Mesothelial cell of epicardium (in vitro differentiated cells): ENCODE measurements at regions not wholly inside any gene's neighbourhood (a gene's known extent, or its start where the extent isn't known, plus 50 kb on each side); places are given as distances from the start of the nearest gene placed in this dataset.

Source experiments
- DNase-seq, 2 experiments: peaks; one replicate each; pipeline ENCODE4 v3.0.0; 2021; ENCODE audit warnings: low spot score in 2 of 2; ENCODE audit not compliant: unreplicated experiment in 2 of 2
- H3K27ac Mint-ChIP-seq: 2 replicates; pipeline ENCODE4 v1.8.0; 2021; ENCODE audit warnings: mixed read lengths
- H3K27me3 Mint-ChIP-seq: 2 replicates; pipeline ENCODE4 v1.8.0; 2021; ENCODE audit warnings: low read depth, mixed read lengths
- H3K36me3 Mint-ChIP-seq: 2 replicates; pipeline ENCODE4 v1.8.0; 2021; ENCODE audit warnings: mixed read lengths
- H3K4me1 Mint-ChIP-seq: 2 replicates; pipeline ENCODE4 v1.8.0; 2021; ENCODE audit warnings: mixed read lengths
- H3K4me3 Mint-ChIP-seq: 2 replicates; pipeline ENCODE4 v1.8.0; 2021; ENCODE audit warnings: mild to moderate bottlenecking, moderate library complexity, mixed read lengths
- H3K9me3 Mint-ChIP-seq: 2 replicates; pipeline ENCODE4 v1.8.0; 2021; ENCODE audit warnings: mixed read lengths
- TF ChIP-seq, protein P1 (sequence below): fragments of 200-600 bp; sonication (generic); IDR thresholded peaks from one replicate; pipeline ENCODE4 v1.5.0; 2021; ENCODE audit warnings: antibody characterized with exemption; ENCODE audit not compliant: unreplicated experiment

DNA sequence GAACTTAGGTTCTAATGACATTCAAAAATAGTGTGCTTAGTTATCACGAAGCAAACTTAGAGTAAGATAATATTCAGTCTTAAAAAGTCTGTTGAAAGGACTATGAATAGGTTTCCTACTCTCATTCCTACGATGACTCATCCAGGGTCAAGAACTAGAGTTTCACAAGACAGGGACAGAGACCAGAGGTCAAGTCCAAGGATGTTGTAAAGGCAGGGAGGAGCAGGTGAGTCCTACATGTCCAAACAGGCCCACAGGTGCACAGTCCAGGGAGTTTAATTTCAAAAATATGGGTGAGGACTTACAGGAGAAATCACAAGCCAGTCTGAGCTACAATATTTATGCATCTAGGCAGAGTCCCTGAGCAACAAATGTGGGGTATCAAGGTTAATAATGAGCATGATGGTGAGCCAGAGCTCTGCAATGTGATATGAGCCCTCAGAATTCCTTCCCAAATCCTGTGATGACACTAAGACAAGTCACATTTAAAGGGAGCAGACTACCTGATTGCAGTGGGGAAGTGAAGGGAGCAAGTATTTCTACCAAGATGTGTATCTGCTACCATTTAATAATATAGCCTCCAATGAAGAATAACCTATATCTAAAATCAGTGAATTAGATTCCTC is 100.0 kb upstream of the NRIP1 start:
- no peak for DNase-seq
- Mint-ChIP-seq H3K4me3 (no peak overlapping the region), H3K27me3 (no peaks in the 10 kb centered on the region), H3K27ac (no peak overlapping the region), H3K36me3 (no peaks in the 10 kb centered on the region), H3K9me3 (peaks cover 9% of the 10 kb centered on the region), H3K4me1 (peaks cover 8% of the 10 kb centered on the region)
- TF ChIP-seq, protein P1, sequence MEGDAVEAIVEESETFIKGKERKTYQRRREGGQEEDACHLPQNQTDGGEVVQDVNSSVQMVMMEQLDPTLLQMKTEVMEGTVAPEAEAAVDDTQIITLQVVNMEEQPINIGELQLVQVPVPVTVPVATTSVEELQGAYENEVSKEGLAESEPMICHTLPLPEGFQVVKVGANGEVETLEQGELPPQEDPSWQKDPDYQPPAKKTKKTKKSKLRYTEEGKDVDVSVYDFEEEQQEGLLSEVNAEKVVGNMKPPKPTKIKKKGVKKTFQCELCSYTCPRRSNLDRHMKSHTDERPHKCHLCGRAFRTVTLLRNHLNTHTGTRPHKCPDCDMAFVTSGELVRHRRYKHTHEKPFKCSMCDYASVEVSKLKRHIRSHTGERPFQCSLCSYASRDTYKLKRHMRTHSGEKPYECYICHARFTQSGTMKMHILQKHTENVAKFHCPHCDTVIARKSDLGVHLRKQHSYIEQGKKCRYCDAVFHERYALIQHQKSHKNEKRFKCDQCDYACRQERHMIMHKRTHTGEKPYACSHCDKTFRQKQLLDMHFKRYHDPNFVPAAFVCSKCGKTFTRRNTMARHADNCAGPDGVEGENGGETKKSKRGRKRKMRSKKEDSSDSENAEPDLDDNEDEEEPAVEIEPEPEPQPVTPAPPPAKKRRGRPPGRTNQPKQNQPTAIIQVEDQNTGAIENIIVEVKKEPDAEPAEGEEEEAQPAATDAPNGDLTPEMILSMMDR: no peak

DNA sequence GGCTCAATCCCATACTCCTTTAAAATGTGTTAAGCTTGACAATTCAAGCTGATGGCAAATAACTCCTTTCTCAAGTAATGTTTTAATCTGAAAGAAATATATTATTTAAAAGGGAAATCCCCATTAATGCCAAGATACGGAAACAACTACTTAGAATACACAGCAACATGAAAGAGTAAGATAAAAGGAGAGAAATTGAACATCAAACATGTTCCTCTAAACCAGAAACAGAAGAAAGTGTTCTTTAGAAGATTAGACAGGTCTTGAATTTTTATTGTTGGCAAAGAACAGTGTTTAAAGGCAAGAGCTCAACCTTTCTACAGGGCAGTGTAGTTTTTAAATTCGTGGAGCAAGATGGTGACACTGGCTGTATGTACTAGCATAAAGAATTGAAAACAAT is 105.8 kb upstream of the NRIP1 start:
- TF ChIP-seq, protein P1: no peak
- H3K27ac Mint-ChIP-seq: no peak overlapping the region
- H3K27me3 Mint-ChIP-seq: no peaks in the 10 kb centered on the region

DNA sequence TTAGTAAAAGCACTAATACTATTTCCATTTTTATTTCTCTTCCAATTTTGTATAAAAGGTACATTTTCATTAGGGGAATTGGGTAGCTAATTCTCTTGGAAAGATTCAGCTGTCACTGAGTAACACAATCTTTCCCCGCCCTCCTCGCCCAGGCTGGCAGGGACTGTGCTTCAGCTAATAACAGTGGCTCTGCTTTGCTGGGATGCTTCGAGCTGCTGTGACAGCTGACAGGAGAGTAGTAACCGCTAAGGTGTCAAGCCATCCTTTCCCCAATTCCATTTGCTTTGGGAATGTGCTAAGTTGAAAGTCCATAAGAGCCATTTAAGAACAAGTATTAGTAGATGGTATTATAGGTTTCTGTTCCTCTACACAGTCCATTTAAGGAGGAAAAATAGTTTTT is 106.7 kb upstream of the NRIP1 start:
- Mint-ChIP-seq H3K27ac (no peak overlapping the region), H3K36me3 (no peaks in the 10 kb centered on the region), H3K27me3 (no peaks in the 10 kb centered on the region)

More for the DNA sequence above, 105.8 kb upstream of the NRIP1 start:
- no peaks in the 10 kb centered on the region for H3K4me1 Mint-ChIP-seq
- no peaks in the 10 kb centered on the region for H3K36me3 Mint-ChIP-seq
- H3K9me3 Mint-ChIP-seq: no peaks in the 10 kb centered on the region
- DNase-seq: no peak
- no peak overlapping the region for H3K4me3 Mint-ChIP-seq

DNA sequence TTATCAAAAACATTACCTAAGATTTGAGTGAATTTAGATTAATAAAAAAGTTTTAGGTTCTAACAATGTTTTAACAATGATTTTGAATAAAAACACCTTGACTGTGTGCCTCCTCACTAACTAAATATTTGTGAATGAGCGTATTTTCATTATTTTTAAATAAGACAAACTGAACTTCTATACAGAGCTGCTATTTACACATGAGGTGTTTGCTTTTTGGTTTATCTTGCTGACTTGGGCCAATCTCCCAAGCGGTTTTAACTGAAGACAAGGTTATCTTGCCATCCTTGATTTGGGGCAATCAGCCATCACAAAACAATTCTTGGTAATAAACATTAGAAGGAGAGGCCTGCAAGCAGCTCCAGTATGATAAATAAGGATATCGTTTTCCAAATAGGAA is 108.2 kb upstream of the NRIP1 start:
- no peaks in the 10 kb centered on the region for H3K9me3 Mint-ChIP-seq
- TF ChIP-seq, protein P1: no peak
- H3K27me3 Mint-ChIP-seq: no peaks in the 10 kb centered on the region
- no peaks in the 10 kb centered on the region for H3K36me3 Mint-ChIP-seq
- H3K27ac Mint-ChIP-seq: no peak overlapping the region
- H3K4me1 Mint-ChIP-seq: no peaks in the 10 kb centered on the region
- no peak for DNase-seq
- no peak overlapping the region for H3K4me3 Mint-ChIP-seq

More for the DNA sequence above, 106.7 kb upstream of the NRIP1 start:
- TF ChIP-seq, protein P1: no peak
- H3K4me3 Mint-ChIP-seq: no peak overlapping the region
- no peaks in the 10 kb centered on the region for H3K4me1 Mint-ChIP-seq
- H3K9me3 Mint-ChIP-seq: no peaks in the 10 kb centered on the region
- DNase-seq: no peak

DNA sequence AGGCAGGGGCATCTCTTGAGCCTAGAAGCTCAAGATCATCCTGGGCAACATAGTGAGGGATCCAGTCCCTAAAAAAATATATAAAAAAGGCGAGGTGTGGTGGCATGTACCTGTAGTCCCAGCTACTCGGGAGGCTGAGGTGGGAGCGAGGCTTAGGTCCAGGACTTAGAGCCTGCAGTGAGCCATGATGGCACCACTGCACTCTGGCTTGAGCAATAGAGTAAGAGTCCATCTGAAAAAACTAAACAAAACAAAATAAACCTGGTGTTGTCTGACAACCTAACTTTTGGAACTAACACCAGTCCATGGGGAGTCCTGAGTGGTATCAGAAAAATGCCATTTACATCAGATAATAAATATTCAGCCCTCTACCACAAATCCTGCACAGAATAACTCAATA is 110.1 kb upstream of the NRIP1 start:
- Mint-ChIP-seq H3K4me1 (no peaks in the 10 kb centered on the region), H3K9me3 (no peaks in the 10 kb centered on the region), H3K27ac (no peak overlapping the region), H3K4me3 (no peak overlapping the region), H3K36me3 (no peaks in the 10 kb centered on the region), H3K27me3 (no peaks in the 10 kb centered on the region)
- TF ChIP-seq, protein P1: no peak
- no peak for DNase-seq

DNA sequence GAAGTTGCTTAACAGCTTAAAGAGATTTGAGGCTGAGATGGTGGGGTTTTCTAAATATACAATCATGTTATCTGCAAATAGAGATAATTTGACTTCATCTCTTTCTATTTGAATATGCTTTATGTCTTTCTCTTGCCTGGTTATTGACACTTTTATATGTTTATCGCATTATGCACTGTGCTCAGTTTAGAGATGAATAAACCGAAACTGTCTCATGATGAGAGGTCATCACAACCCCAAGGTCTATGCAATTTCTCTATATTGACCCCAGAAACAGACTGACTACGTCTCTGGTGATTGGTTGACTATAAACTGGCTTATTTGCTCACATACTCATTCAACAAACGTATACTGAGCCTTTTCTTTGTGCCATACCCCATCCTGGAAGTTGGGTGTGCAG is 117.9 kb upstream of the NRIP1 start:
- Mint-ChIP-seq H3K36me3 (no peaks in the 10 kb centered on the region), H3K9me3 (no peaks in the 10 kb centered on the region), H3K27me3 (no peaks in the 10 kb centered on the region), H3K4me1 (peaks cover 14% of the 10 kb centered on the region), H3K27ac (no peak overlapping the region), H3K4me3 (no peak overlapping the region)
- TF ChIP-seq, protein P1: no peak
- no peak for DNase-seq
